HCEC 1CT (cell line): ENCODE measurements at regions not wholly inside any gene's neighbourhood (a gene's known extent, or its start where the extent isn't known, plus 50 kb on each side); places are given as distances from the start of the nearest gene placed in this dataset.
"Not testable (repeated sequence)": the region's sequence is repeated elsewhere in the genome, so short reads cannot be mapped to it uniquely, and the experiment has no call there.

Experiments used
- DNase-seq: peaks from one replicate; pipeline ENCODE4 v3.0.0-alpha.2; 2017

GRCh38 chr6:27854421-27854820 lies 57.8 kb downstream of the OR2B2 start:
- no peak for DNase-seq

- DNase-seq, result no peak
Observed at GRCh38 chr6:27851440-27851839, 60.8 kb downstream of the OR2B2 start.

GRCh38 chr6:27849001-27849400 lies 63.2 kb downstream of the OR2B2 start:
- DNase-seq, result not testable (repeated sequence)

- DNase-seq, result peak; percentile 77
Observed at GRCh38 chr6:27847706-27848105, 64.5 kb downstream of the OR2B2 start.

- DNase-seq, result no peak
Observed at GRCh38 chr6:27840572-27840971, 71.6 kb downstream of the OR2B2 start.

GRCh38 chr6:27839626-27840475 lies 72.3 kb downstream of the OR2B2 start:
- DNase-seq, result peak; percentile 92

- DNase-seq, result peak; percentile 43
Observed at GRCh38 chr6:27838945-27839625, 73.1 kb downstream of the OR2B2 start.

GRCh38 chr6:27838058-27838944 lies 73.9 kb downstream of the OR2B2 start:
- DNase-seq, result peak; percentile 99

GRCh38 chr6:27837625-27838057 lies 74.6 kb downstream of the OR2B2 start:
- DNase-seq, result peak; percentile 58

- peak; percentile 81 for DNase-seq
Observed at GRCh38 chr6:27836783-27837624, 75.2 kb downstream of the OR2B2 start.

GRCh38 chr6:27836141-27836782 lies 75.9 kb downstream of the OR2B2 start:
- no peak for DNase-seq

- no peak for DNase-seq
Observed at GRCh38 chr6:27834879-27835549, 77.2 kb downstream of the OR2B2 start.

GRCh38 chr6:27834384-27834783 lies 77.8 kb downstream of the OR2B2 start:
- no peak for DNase-seq

GRCh38 chr6:27831434-27832081 lies 80.6 kb downstream of the OR2B2 start:
- peak; percentile 66 for DNase-seq

- peak; percentile 50 for DNase-seq
Observed at GRCh38 chr6:27830600-27831433, 81.4 kb downstream of the OR2B2 start.

GRCh38 chr6:27830212-27830599 lies 82.0 kb downstream of the OR2B2 start:
- DNase-seq, result no peak

GRCh38 chr6:27829453-27830211 lies 82.6 kb downstream of the OR2B2 start:
- DNase-seq, result peak; percentile 45

- DNase-seq, result not testable (repeated sequence)
Observed at GRCh38 chr6:27827477-27827876, 84.7 kb downstream of the OR2B2 start.

GRCh38 chr6:27826612-27826985 lies 85.6 kb downstream of the OR2B2 start:
- not testable (repeated sequence) for DNase-seq
